WTC11 (cell line): ENCODE measurements at regions not wholly inside any gene's neighbourhood (a gene's known extent, or its start where the extent isn't known, plus 50 kb on each side); places are given as distances from the start of the nearest gene placed in this dataset.

Experiments
- ESRRA ChIP-seq: sonication (generic); formaldehyde crosslinking; IDR thresholded peaks from 2 replicates; pipeline ENCODE4 v1.8.1; 2022; ENCODE audit warnings: mild to moderate bottlenecking, missing genetic modification reagents, borderline replicate concordance
- FOXP1 ChIP-seq: sonication (generic); formaldehyde crosslinking; IDR thresholded peaks from 2 replicates; pipeline ENCODE4 v1.8.0; 2022; ENCODE audit warnings: missing genetic modification reagents, mild to moderate bottlenecking, moderate library complexity, borderline replicate concordance
- IRF1 ChIP-seq: sonication (generic); formaldehyde crosslinking; IDR thresholded peaks from 2 replicates; pipeline ENCODE4 v1.8.0; 2023; ENCODE audit warnings: missing genetic modification reagents
- STAT6 ChIP-seq: sonication (generic); formaldehyde crosslinking; conservative IDR thresholded peaks from 2 replicates; pipeline ENCODE4 v1.8.1; 2023; ENCODE audit warnings: mild to moderate bottlenecking, low read depth, missing genetic modification reagents, moderate library complexity
- USF2 ChIP-seq: sonication (generic); formaldehyde crosslinking; IDR thresholded peaks from 2 replicates; pipeline ENCODE4 v1.8.1; 2023; ENCODE audit warnings: mild to moderate bottlenecking, missing genetic modification reagents, moderate library complexity
- ZNF263 ChIP-seq: sonication (generic); formaldehyde crosslinking; IDR thresholded peaks from 2 replicates; pipeline ENCODE4 v1.8.1; 2022; ENCODE audit warnings: low read depth, mild to moderate bottlenecking, moderate library complexity, missing genetic modification reagents
- TF ChIP-seq, protein P1 (sequence below): sonication (generic); formaldehyde crosslinking; IDR thresholded peaks from 2 replicates; pipeline ENCODE4 v1.8.0; 2022; ENCODE audit warnings: mild to moderate bottlenecking, missing genetic modification reagents
- TF ChIP-seq, protein P2 (sequence below): fragments of 200-600 bp; IDR thresholded peaks from 2 replicates; pipeline ENCODE4 v1.8.0; 2022; ENCODE audit warnings: antibody characterized with exemption

- TF ChIP-seq USF2 (CRISPR knock-in tag): no peak
- no peak for TF ChIP-seq ESRRA (CRISPR knock-in tag)
- no peak for TF ChIP-seq IRF1 (CRISPR knock-in tag)
- TF ChIP-seq FOXP1 (CRISPR knock-in tag): no peak
- TF ChIP-seq, protein P1, sequence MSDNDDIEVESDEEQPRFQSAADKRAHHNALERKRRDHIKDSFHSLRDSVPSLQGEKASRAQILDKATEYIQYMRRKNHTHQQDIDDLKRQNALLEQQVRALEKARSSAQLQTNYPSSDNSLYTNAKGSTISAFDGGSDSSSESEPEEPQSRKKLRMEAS (CRISPR knock-in tag): no peak
- TF ChIP-seq ZNF263 (CRISPR knock-in tag): no peak
- TF ChIP-seq, protein P2, sequence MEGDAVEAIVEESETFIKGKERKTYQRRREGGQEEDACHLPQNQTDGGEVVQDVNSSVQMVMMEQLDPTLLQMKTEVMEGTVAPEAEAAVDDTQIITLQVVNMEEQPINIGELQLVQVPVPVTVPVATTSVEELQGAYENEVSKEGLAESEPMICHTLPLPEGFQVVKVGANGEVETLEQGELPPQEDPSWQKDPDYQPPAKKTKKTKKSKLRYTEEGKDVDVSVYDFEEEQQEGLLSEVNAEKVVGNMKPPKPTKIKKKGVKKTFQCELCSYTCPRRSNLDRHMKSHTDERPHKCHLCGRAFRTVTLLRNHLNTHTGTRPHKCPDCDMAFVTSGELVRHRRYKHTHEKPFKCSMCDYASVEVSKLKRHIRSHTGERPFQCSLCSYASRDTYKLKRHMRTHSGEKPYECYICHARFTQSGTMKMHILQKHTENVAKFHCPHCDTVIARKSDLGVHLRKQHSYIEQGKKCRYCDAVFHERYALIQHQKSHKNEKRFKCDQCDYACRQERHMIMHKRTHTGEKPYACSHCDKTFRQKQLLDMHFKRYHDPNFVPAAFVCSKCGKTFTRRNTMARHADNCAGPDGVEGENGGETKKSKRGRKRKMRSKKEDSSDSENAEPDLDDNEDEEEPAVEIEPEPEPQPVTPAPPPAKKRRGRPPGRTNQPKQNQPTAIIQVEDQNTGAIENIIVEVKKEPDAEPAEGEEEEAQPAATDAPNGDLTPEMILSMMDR: no peak
- TF ChIP-seq STAT6: no peak
Observed at GRCh38 chr2:82665691-82666090, 1793.4 kb downstream of the SUCLG1 start.
